Testis (tissue), 2 donors: ENCODE measurements at regions not wholly inside any gene's neighbourhood (a gene's known extent, or its start where the extent isn't known, plus 50 kb on each side); places are given as distances from the start of the nearest gene placed in this dataset.

Source experiments
- DNase-seq: peaks from one replicate; pipeline ENCODE4 v3.0.0-alpha.2; 2019
- H3K27ac ChIP-seq, 2 donors: fragments of 200-600 bp; sonication (generic); one replicate each; pipeline ENCODE4 v1.5.1; 2019
- H3K27me3 ChIP-seq: fragments of 200-600 bp; sonication (generic); one replicate; pipeline ENCODE4 v1.5.1; 2019
- H3K36me3 ChIP-seq: fragments of 200-600 bp; sonication (generic); one replicate; pipeline ENCODE4 v1.5.1; 2017; ENCODE audit warnings: low read depth; ENCODE audit errors: missing control alignments
- H3K4me1 ChIP-seq: fragments of 200-600 bp; sonication (generic); one replicate; pipeline ENCODE4 v1.5.1; 2019
- H3K4me3 ChIP-seq, 2 donors: fragments of 200-600 bp; sonication (generic); one replicate each; pipeline ENCODE4 v1.5.1; 2017 to 2019
- H3K9me3 ChIP-seq: fragments of 200-600 bp; sonication (generic); one replicate; pipeline ENCODE4 v1.5.1; 2017
- POLR2A ChIP-seq: fragments of 450-650 bp; IDR thresholded peaks from one replicate; pipeline ENCODE4 v1.6.1; 2017; ENCODE audit warnings: antibody characterized with exemption, mild to moderate bottlenecking, moderate library complexity
- WGBS, 2 donors: methylation state at CpG; one replicate each; pipeline ENCODE4 v1.1.5; 2018; 5-methylcytosine and 5-hydroxymethylcytosine counted together
- intact Hi-C: fragments of 100-400 bp; cut with DNase I; formaldehyde crosslinking; loops from one replicate; pipeline ENCODE4 v1.15.1; 2023; ENCODE audit warnings: low total_unique reads
- TF ChIP-seq, protein P1 (sequence below), 3 experiments: fragments of 450-650 bp in 2 of 3; fragments of 200-600 bp in 1 of 3; sonication (generic) in 1 of 3; IDR thresholded peaks; one replicate each; pipeline ENCODE4 v1.5.1; 2016 to 2019; ENCODE audit warnings: antibody characterized with exemption in 3 of 3, mild to moderate bottlenecking in 2 of 3, moderate library complexity in 1 of 3

DNA sequence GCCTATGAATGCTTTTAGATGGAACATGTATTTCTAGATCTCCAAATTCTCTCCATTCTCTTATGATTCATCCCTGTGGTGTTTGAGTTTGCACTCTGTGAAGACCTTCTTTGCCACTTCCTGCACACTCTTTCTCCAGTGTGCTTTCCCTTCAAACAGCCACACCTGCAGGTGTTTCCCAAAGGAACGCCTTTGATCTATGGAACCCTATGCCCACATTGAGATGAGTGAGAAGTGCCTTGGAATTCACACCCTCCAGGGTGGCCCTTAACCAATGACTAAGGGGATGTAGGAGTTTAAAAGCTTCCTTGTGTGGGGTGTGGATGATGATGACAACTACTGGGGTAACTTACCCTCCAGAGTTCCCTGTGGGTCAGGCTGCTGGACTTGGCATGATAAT is 570.1 kb downstream of the DHX35 start:
- Histone ChIP-seq H3K27ac (no peak overlapping the region), H3K9me3 (no peaks in the 10 kb centered on the region), H3K4me1 (no peaks in the 10 kb centered on the region), H3K36me3 (no peaks in the 10 kb centered on the region), H3K4me3 (no peak overlapping the region), H3K27me3 (no peaks in the 10 kb centered on the region)
- DNase-seq, result no peak
- intact Hi-C loops, result no loop called here
- no peak for TF ChIP-seq POLR2A
- TF ChIP-seq, protein P1, sequence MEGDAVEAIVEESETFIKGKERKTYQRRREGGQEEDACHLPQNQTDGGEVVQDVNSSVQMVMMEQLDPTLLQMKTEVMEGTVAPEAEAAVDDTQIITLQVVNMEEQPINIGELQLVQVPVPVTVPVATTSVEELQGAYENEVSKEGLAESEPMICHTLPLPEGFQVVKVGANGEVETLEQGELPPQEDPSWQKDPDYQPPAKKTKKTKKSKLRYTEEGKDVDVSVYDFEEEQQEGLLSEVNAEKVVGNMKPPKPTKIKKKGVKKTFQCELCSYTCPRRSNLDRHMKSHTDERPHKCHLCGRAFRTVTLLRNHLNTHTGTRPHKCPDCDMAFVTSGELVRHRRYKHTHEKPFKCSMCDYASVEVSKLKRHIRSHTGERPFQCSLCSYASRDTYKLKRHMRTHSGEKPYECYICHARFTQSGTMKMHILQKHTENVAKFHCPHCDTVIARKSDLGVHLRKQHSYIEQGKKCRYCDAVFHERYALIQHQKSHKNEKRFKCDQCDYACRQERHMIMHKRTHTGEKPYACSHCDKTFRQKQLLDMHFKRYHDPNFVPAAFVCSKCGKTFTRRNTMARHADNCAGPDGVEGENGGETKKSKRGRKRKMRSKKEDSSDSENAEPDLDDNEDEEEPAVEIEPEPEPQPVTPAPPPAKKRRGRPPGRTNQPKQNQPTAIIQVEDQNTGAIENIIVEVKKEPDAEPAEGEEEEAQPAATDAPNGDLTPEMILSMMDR (IDR thresholded peaks at IDR 0.05), result no peak
- WGBS, 2 donors, result 87 to 100% methylated on average over 1 of the region's 1 CpG

DNA sequence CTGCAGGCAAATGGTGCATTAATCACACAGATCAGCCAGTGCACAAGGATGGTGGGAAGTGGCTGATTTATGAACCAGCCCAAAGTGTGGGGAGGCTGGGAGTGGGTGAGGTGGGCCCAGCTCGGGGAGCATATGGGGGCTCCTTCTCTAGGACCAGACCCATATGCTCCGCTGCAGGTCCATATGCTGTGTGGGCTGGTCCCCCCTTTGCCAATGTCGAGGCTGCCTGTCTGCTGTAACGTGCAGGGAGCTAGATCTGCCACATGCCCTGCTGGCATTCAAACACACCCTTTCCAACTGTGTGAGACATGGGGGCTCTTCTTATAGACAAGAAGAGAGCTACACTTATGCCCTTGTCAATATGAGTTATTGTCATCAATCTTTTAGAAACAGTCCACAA is 566.3 kb downstream of the DHX35 start:
- TF ChIP-seq POLR2A, result no peak
- TF ChIP-seq, protein P1 (IDR thresholded peaks at IDR 0.05), result no peak
- Histone ChIP-seq H3K9me3 (no peaks in the 10 kb centered on the region), H3K36me3 (no peaks in the 10 kb centered on the region), H3K27ac (no peak overlapping the region), H3K27me3 (no peaks in the 10 kb centered on the region), H3K4me1 (no peaks in the 10 kb centered on the region), H3K4me3 (no peak overlapping the region)
- 84 to 89% methylated on average over 4 of the region's 4 CpGs for WGBS, 2 donors
- DNase-seq, result no peak
- intact Hi-C loops, result no loop called here

DNA sequence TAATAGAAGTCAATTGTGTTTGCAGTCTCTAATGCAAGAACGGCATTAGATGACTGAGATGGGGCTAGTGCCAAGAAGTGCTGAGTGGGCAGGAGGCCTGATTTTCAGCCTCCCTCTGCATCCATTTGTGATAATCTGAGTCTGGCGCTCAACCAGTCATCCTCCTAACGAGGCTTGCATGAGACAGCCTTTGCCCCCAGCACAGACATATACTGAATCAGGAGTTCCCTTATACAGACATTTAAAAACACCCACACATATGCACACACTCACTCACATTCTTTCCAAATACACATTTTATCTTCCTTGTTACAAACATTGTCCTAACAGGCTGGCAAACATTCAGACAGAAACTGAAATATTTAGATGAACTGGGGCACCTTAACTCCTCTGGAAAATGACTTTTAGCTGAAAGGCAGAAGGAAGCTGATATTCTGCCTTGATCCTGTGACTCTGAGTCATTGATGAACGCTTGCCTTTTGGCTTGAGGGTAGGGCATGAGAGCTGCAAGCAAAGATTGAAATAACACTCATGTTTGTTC is 562.3 kb downstream of the DHX35 start:
- Histone ChIP-seq H3K9me3 (no peaks in the 10 kb centered on the region), H3K27ac (no peak overlapping the region), H3K4me3 (no peak overlapping the region), H3K36me3 (no peaks in the 10 kb centered on the region), H3K4me1 (no peaks in the 10 kb centered on the region), H3K27me3 (no peaks in the 10 kb centered on the region)
- no peak for DNase-seq
- intact Hi-C loops, result no loop called here
- 38 to 52% methylated on average over 4 of the region's 4 CpGs for WGBS, 2 donors
- TF ChIP-seq, protein P1 (IDR thresholded peaks at IDR 0.05), result no peak
- TF ChIP-seq POLR2A, result no peak

DNA sequence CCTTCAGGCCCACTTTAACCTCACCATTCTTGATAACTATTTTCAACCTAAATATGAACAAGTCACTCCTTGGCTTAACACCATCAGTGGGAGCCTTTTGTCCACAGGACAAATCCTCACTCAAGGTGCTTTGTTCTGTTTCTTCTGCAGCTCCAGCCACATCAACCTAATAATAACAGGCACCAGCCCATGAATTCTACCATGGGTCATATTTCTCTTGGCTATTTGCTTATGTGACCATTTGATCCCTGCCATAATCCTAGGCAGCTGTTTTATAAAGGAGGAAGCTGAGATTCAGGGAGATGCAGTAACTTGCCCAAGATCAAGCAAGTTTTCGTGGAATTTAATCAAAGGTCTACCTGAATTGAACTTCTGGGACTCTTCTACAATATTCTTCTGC is 561.3 kb downstream of the DHX35 start:
- no peaks in the 10 kb centered on the region for H3K36me3 ChIP-seq
- no peak overlapping the region for H3K4me3 ChIP-seq
- WGBS, 2 donors, result 92 to 95% methylated on average over 1 of the region's 1 CpG
- no peaks in the 10 kb centered on the region for H3K4me1 ChIP-seq
- DNase-seq, result no peak
- TF ChIP-seq, protein P1 (IDR thresholded peaks at IDR 0.05), result no peak
- TF ChIP-seq POLR2A, result no peak
- H3K27ac ChIP-seq, result no peak overlapping the region
- H3K27me3 ChIP-seq, result no peaks in the 10 kb centered on the region
- H3K9me3 ChIP-seq, result no peaks in the 10 kb centered on the region
- intact Hi-C loops, result no loop called here

DNA sequence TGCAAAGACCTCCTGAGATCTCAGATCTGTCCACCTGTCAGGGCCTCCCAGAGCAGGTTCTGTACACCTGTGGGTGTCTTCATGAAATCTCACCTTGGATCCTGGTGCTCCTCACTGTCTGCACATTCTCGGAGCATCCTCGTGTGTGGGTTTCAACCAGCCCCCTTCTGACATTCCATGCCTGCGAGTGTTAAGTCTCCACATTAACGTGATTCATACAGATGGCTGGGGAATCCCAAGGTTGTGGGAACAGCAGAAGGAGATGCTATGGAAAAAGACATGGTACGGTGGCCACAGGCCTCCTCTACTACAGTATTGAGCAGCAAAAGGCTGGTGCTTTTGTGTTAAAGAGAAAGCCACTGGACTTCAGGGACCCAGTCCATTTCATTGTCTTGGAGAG is 556.5 kb downstream of the DHX35 start:
- H3K27ac ChIP-seq, result no peak overlapping the region
- TF ChIP-seq, protein P1 (IDR thresholded peaks at IDR 0.05), result no peak
- no peak for TF ChIP-seq POLR2A
- intact Hi-C loops, result loop anchor here (10.0 kb wide), 1 partner anchor 1566 kb away; no protein-coding TSS in a partner anchor
- no peaks in the 10 kb centered on the region for H3K4me1 ChIP-seq
- WGBS, 2 donors, result 73 to 85% methylated on average over 5 of the region's 5 CpGs
- no peaks in the 10 kb centered on the region for H3K9me3 ChIP-seq
- no peaks in the 10 kb centered on the region for H3K27me3 ChIP-seq
- H3K4me3 ChIP-seq, result no peak overlapping the region
- no peak for DNase-seq
- no peaks in the 10 kb centered on the region for H3K36me3 ChIP-seq
